ENCODE measurements at regions not wholly inside any gene's neighbourhood (a gene's known extent, or its start where the extent isn't known, plus 50 kb on each side); places are given as distances from the start of the nearest gene placed in this dataset.

- Histone ChIP-seq H3K27me3 (no peaks in the 10 kb centered on the region), H3K27ac (no peak overlapping the region), H3K36me3 (no peaks in the 10 kb centered on the region), H3K4me1 (peaks cover 0 to 5% of the 10 kb centered on the region in 2 donors), H3K9me3 (no peaks in the 10 kb centered on the region), H3K4me3 (no peak overlapping the region)
- TF ChIP-seq CTCF (IDR thresholded peaks at IDR 0.05) (no peak), POLR2A (IDR thresholded peaks at IDR 0.05) (no peak)
- intact Hi-C loops (cut with DNase I; ENCODE audit: low total_unique reads), result no loop called here
- DNase-seq, result no peak
These were observed 82.9 kb downstream of the CCDC34 start for GRCh38 chr11:27280140-27280539.

GRCh38 chr11:27279460-27279859 lies 83.6 kb downstream of the CCDC34 start:
- no peaks in the 10 kb centered on the region for H3K9me3 ChIP-seq
- intact Hi-C loops (cut with DNase I; ENCODE audit: low total_unique reads), result no loop called here
- no peaks in the 10 kb centered on the region for H3K36me3 ChIP-seq
- H3K27ac ChIP-seq, result no peak overlapping the region
- DNase-seq, result no peak
- no peaks in the 10 kb centered on the region for H3K27me3 ChIP-seq
- no peak overlapping the region for H3K4me3 ChIP-seq
- TF ChIP-seq POLR2A (IDR thresholded peaks at IDR 0.05) (no peak), CTCF (IDR thresholded peaks at IDR 0.05) (no peak)
- peaks cover 0 to 5% of the 10 kb centered on the region in 2 donors for H3K4me1 ChIP-seq

- TF ChIP-seq POLR2A (IDR thresholded peaks at IDR 0.05), result no peak
- TF ChIP-seq CTCF (IDR thresholded peaks at IDR 0.05), result no peak
- DNase-seq, result no peak
- Histone ChIP-seq H3K27ac (no peak overlapping the region), H3K36me3 (no peaks in the 10 kb centered on the region), H3K27me3 (no peaks in the 10 kb centered on the region), H3K4me1 (peaks cover 0 to 5% of the 10 kb centered on the region in 2 donors), H3K9me3 (no peaks in the 10 kb centered on the region), H3K4me3 (no peak overlapping the region)
- intact Hi-C loops (cut with DNase I; ENCODE audit: low total_unique reads), result no loop called here
These were observed 85.2 kb downstream of the CCDC34 start for GRCh38 chr11:27277843-27278242.

GRCh38 chr11:27276141-27276540 lies 86.9 kb downstream of the CCDC34 start:
- Histone ChIP-seq H3K36me3 (no peaks in the 10 kb centered on the region), H3K27ac (no peak overlapping the region), H3K9me3 (peaks cover 0 to 6% of the 10 kb centered on the region in 2 donors), H3K4me3 (no peak overlapping the region), H3K4me1 (no peaks in the 10 kb centered on the region), H3K27me3 (no peaks in the 10 kb centered on the region)
- no peak for DNase-seq
- intact Hi-C loops (cut with DNase I; ENCODE audit: low total_unique reads), result no loop called here
- TF ChIP-seq POLR2A (IDR thresholded peaks at IDR 0.05) (no peak), CTCF (IDR thresholded peaks at IDR 0.05) (no peak)

GRCh38 chr11:27274854-27275395 lies 88.1 kb downstream of the CCDC34 start:
- Histone ChIP-seq H3K4me3 (no peak overlapping the region), H3K27me3 (no peaks in the 10 kb centered on the region), H3K27ac (no peak overlapping the region), H3K36me3 (no peaks in the 10 kb centered on the region), H3K9me3 (peaks cover 0 to 6% of the 10 kb centered on the region in 2 donors), H3K4me1 (no peaks in the 10 kb centered on the region)
- no peak for DNase-seq
- intact Hi-C loops (cut with DNase I; ENCODE audit: low total_unique reads), result no loop called here
- TF ChIP-seq CTCF (IDR thresholded peaks at IDR 0.05) (no peak), POLR2A (IDR thresholded peaks at IDR 0.05) (no peak)

Data from uterus (tissue), 3 donors.